BE2C (cell line): ENCODE measurements at regions not wholly inside any gene's neighbourhood (a gene's known extent, or its start where the extent isn't known, plus 50 kb on each side); places are given as distances from the start of the nearest gene placed in this dataset.

Experiments
- DNase-seq: peaks from one replicate; pipeline ENCODE4 v3.0.0-alpha.2; 2020
- H3K27me3 ChIP-seq: fragments of 250-450 bp; sonication (Bioruptor Pico); 2 replicates; pipeline ENCODE4 v1.5.1; 2020; ENCODE audit warnings: mild to moderate bottlenecking
- H3K36me3 ChIP-seq: fragments of 250-450 bp; sonication (Bioruptor Pico); 2 replicates; pipeline ENCODE4 v1.5.1; 2020; ENCODE audit warnings: mild to moderate bottlenecking
- H3K4me1 ChIP-seq: fragments of 250-450 bp; sonication (Bioruptor Pico); 2 replicates; pipeline ENCODE4 v1.5.1; 2020
- H3K4me3 ChIP-seq: 2 replicates; pipeline ENCODE4 v1.5.1; 2011; ENCODE audit warnings: low read depth, low read length
- H3K9me3 ChIP-seq: fragments of 250-450 bp; sonication (Bioruptor Pico); 2 replicates; pipeline ENCODE4 v1.5.1; 2020
- TF ChIP-seq, protein P1 (sequence below): IDR thresholded peaks from 2 replicates; pipeline ENCODE4 v1.5.1; 2012; ENCODE audit warnings: mild to moderate bottlenecking, low read depth, low read length

DNA sequence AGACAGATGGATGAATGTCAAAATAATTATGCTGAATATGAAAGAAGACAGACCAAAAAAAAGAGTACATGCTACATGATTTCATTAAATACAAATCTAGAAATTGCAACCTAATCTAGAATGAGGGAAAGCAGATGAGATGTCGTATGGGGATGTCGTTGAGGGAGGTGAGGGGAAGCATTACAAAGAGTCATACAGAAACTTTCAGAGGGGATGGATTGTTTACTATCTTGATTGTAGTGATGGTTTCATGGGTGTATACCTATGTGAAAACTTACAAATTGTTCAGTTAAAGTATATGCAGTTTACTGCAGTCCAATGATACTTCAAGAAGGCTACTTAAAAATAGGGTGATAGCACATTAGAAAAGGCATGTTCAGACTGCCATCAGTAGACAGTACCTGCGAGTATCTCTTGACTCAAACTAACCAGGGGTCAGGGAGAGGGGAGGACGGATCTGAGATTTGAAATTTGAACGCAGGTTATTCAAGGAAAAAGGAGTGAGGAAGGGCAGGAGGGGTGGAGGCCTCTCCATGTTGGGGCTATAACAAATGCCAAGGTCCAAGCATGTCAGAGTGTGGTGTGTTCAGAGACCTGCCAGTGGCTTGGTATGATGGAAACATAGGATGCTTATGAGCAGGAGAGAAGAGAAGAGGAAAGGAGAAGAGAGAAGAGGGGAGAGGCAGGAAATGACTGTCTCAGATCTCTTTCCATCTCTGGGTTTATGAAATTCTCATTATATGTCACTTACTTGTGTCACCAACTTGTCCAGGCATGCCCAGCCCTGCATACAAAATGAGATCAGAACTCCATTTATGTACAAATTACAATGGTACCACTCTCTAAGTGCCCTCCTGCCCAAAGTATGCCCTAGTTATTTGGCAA is 257.3 kb upstream of the CXCR4 start:
- TF ChIP-seq, protein P1, sequence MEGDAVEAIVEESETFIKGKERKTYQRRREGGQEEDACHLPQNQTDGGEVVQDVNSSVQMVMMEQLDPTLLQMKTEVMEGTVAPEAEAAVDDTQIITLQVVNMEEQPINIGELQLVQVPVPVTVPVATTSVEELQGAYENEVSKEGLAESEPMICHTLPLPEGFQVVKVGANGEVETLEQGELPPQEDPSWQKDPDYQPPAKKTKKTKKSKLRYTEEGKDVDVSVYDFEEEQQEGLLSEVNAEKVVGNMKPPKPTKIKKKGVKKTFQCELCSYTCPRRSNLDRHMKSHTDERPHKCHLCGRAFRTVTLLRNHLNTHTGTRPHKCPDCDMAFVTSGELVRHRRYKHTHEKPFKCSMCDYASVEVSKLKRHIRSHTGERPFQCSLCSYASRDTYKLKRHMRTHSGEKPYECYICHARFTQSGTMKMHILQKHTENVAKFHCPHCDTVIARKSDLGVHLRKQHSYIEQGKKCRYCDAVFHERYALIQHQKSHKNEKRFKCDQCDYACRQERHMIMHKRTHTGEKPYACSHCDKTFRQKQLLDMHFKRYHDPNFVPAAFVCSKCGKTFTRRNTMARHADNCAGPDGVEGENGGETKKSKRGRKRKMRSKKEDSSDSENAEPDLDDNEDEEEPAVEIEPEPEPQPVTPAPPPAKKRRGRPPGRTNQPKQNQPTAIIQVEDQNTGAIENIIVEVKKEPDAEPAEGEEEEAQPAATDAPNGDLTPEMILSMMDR = no peak
- Histone ChIP-seq H3K4me3 (no peak overlapping the region), H3K4me1 (no peaks in the 10 kb centered on the region), H3K36me3 (no peaks in the 10 kb centered on the region), H3K9me3 (no peaks in the 10 kb centered on the region), H3K27me3 (no peaks in the 10 kb centered on the region)
- no peak for DNase-seq

DNA sequence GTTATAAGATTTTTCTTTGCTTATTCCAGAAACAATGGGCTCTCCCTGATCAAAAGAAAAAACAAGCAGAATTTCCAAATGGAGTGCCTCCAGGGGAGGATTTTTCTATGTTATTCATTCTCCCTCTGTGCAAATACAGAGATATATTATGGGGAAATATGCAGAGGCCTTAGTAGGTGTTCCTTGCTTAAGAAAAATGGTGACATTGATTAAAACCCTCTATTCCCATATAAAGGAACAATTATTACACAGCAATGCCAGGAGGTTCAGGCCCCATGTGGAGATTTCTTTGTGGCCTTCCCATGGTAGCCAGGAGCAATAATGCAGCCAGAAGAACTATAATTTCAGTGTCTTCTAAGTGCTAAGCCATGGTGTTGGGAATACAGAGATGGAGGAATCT is 255.9 kb upstream of the CXCR4 start:
- Histone ChIP-seq H3K4me3 (no peak overlapping the region), H3K27me3 (no peaks in the 10 kb centered on the region), H3K9me3 (no peaks in the 10 kb centered on the region), H3K36me3 (no peaks in the 10 kb centered on the region), H3K4me1 (no peaks in the 10 kb centered on the region)
- DNase-seq = no peak
- TF ChIP-seq, protein P1 = no peak

DNA sequence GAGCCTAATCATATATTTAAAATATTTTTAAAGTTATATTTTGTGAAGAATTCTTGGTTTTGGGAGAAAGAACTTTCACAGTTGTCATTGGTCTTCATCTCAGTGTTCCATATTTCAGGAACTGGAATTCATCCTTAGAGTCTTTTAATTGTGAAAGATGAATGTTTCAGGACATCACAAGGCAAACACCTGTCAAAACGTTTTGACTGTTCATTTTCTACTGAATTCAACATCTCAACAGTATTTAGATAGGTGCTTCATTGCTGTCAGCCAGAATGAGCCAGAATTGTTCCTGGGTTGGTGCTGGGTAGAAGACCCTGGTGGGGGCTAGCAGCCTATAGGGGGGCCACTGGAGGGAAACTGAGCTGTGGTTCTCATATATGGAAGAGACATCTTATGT is 255.1 kb upstream of the CXCR4 start:
- Histone ChIP-seq H3K27me3 (no peaks in the 10 kb centered on the region), H3K9me3 (no peaks in the 10 kb centered on the region), H3K4me3 (no peak overlapping the region), H3K36me3 (no peaks in the 10 kb centered on the region), H3K4me1 (no peaks in the 10 kb centered on the region)
- TF ChIP-seq, protein P1 = no peak
- DNase-seq = no peak

DNA sequence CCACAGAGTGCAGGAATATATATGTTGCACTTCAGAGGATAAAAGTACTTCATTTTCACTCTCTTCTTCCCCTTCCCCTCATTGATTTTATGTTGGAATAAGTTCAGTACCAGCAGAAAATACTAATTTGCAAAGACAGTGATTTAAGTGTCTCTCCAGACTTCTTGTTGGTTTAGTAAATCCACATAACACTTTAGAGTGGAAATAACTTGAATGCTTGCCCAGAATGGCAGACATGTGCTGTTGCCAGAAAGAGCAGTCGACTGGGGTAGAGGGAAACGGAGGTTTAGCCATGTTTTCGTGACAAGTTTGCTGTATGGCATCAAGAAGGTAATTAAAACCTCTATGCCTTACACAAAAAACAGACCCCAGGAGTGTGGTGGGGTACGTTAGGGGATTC is 246.0 kb upstream of the CXCR4 start:
- DNase-seq = no peak
- H3K9me3 ChIP-seq = no peaks in the 10 kb centered on the region
- H3K4me1 ChIP-seq = no peaks in the 10 kb centered on the region
- TF ChIP-seq, protein P1 = no peak
- H3K4me3 ChIP-seq = no peak overlapping the region
- H3K36me3 ChIP-seq = no peaks in the 10 kb centered on the region
- H3K27me3 ChIP-seq = no peaks in the 10 kb centered on the region

DNA sequence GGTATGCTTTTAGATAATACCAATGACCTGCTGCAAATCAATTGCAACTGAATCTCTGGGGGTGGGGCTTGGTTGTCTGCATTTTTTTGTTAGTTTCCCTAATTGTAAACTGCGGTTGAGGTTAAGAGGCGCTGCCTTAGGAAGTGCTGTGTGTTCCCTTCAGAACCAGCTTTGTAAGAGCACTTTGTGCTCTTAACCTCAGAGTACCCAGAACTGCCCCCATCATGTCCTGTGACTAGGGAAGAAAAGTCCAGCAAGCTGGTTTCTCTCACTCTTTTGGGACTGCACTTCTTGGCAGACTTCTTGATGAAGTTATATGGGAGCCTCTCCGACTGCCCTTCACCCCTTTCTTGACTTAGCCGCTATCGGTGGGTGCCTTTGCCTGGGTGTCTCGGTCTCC is 245.5 kb upstream of the CXCR4 start:
- H3K4me3 ChIP-seq = no peak overlapping the region
- no peak for DNase-seq
- TF ChIP-seq, protein P1 = no peak
- H3K36me3 ChIP-seq = no peaks in the 10 kb centered on the region
- no peaks in the 10 kb centered on the region for H3K9me3 ChIP-seq
- no peaks in the 10 kb centered on the region for H3K4me1 ChIP-seq
- H3K27me3 ChIP-seq = no peaks in the 10 kb centered on the region

DNA sequence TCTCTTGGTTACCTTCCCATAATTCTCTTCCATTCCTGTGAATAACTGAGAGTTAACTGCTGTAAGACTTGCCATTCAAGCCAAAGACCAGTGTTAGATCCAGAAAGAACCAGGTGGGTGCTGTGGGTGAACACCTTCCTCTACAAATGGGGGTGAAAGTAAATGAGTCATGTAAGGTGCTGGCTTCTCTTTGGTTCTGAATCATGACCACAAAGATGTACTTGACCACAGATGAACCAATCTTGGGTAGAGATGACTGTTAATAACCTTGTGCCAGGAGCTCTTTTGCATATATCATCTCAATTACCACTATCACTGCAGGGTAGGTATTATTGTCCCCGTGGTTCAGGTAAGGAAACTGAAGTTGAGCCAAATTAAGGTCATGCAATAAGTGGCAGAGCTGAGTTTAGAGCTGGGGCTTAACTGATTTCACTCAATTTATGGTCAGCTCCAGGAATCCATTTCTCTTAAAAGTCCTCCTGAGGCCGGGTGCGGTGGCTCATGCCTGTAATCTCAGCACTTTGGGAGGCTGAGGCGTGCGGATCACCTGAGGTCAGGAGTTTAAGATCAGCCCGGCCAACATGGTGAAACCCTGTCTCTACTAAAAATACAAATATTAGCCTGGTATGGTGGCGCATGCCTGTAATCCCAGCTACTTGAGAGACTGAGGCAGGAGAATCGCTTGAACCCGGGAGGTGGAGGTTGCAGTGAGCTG is 244.9 kb upstream of the CXCR4 start:
- H3K4me3 ChIP-seq = no peak overlapping the region
- H3K9me3 ChIP-seq = no peaks in the 10 kb centered on the region
- H3K36me3 ChIP-seq = no peaks in the 10 kb centered on the region
- no peaks in the 10 kb centered on the region for H3K27me3 ChIP-seq
- no peak for DNase-seq
- TF ChIP-seq, protein P1 = no peak
- H3K4me1 ChIP-seq = no peaks in the 10 kb centered on the region
